ENCODE measurements at regions not wholly inside any gene's neighbourhood (a gene's known extent, or its start where the extent isn't known, plus 50 kb on each side); places are given as distances from the start of the nearest gene placed in this dataset.

- Mint-ChIP-seq H3K9me3 (peaks cover 4% of the 10 kb centered on the region), H3K36me3 (ENCODE audit: low read depth) (no peaks in the 10 kb centered on the region), H3K4me1 (no peaks in the 10 kb centered on the region)
Measured at GRCh38 chr17:69851736-69852135, 223.3 kb upstream of the KCNJ16 start.

GRCh38 chr17:69853541-69854224 lies 221.3 kb upstream of the KCNJ16 start:
- Mint-ChIP-seq H3K4me1 (no peaks in the 10 kb centered on the region), H3K27me3 (no peaks in the 10 kb centered on the region), H3K9me3 (peaks cover 10% of the 10 kb centered on the region), H3K4me3 (no peak overlapping the region), H3K27ac (no peak overlapping the region), H3K36me3 (ENCODE audit: low read depth) (no peaks in the 10 kb centered on the region)
- ATAC-seq (replicated peaks) = no peak

More at GRCh38 chr17:69851736-69852135, 223.3 kb upstream of the KCNJ16 start:
- no peak for ATAC-seq (replicated peaks)
- no peaks in the 10 kb centered on the region for H3K27me3 Mint-ChIP-seq
- no peak overlapping the region for H3K27ac Mint-ChIP-seq
- no peak overlapping the region for H3K4me3 Mint-ChIP-seq

- H3K27ac Mint-ChIP-seq = no peak overlapping the region
- H3K4me3 Mint-ChIP-seq = no peak overlapping the region
- no peaks in the 10 kb centered on the region for H3K36me3 Mint-ChIP-seq (ENCODE audit: low read depth)
- H3K4me1 Mint-ChIP-seq = no peaks in the 10 kb centered on the region
- H3K27me3 Mint-ChIP-seq = no peaks in the 10 kb centered on the region
- H3K9me3 Mint-ChIP-seq = peaks cover 11% of the 10 kb centered on the region
- ATAC-seq (replicated peaks) = no peak
Measured at GRCh38 chr17:69854225-69854780, 220.7 kb upstream of the KCNJ16 start.

- ATAC-seq (replicated peaks) = no peak
- no peaks in the 10 kb centered on the region for H3K36me3 Mint-ChIP-seq (ENCODE audit: low read depth)
- no peaks in the 10 kb centered on the region for H3K27me3 Mint-ChIP-seq
- no peak overlapping the region for H3K27ac Mint-ChIP-seq
- no peak overlapping the region for H3K4me3 Mint-ChIP-seq
- H3K4me1 Mint-ChIP-seq = no peaks in the 10 kb centered on the region
- peaks cover 7% of the 10 kb centered on the region for H3K9me3 Mint-ChIP-seq
Measured at GRCh38 chr17:69856946-69857345, 218.1 kb upstream of the KCNJ16 start.

GRCh38 chr17:69857412-69857835 lies 217.6 kb upstream of the KCNJ16 start:
- Mint-ChIP-seq H3K36me3 (ENCODE audit: low read depth) (no peaks in the 10 kb centered on the region), H3K4me3 (no peak overlapping the region), H3K4me1 (no peaks in the 10 kb centered on the region), H3K27me3 (no peaks in the 10 kb centered on the region), H3K9me3 (peaks cover 7% of the 10 kb centered on the region), H3K27ac (no peak overlapping the region)
- no peak for ATAC-seq (replicated peaks)

- ATAC-seq (replicated peaks) = no peak
- H3K27me3 Mint-ChIP-seq = no peaks in the 10 kb centered on the region
Measured at GRCh38 chr17:69858460-69858859, 216.6 kb upstream of the KCNJ16 start.

GRCh38 chr17:69860142-69860680 lies 214.8 kb upstream of the KCNJ16 start:
- Mint-ChIP-seq H3K36me3 (ENCODE audit: low read depth) (no peaks in the 10 kb centered on the region), H3K27ac (no peak overlapping the region), H3K4me3 (no peak overlapping the region), H3K27me3 (no peaks in the 10 kb centered on the region), H3K9me3 (peaks cover 7% of the 10 kb centered on the region), H3K4me1 (no peaks in the 10 kb centered on the region)
- ATAC-seq (replicated peaks) = no peak

More at GRCh38 chr17:69858460-69858859, 216.6 kb upstream of the KCNJ16 start:
- Mint-ChIP-seq H3K9me3 (peaks cover 7% of the 10 kb centered on the region), H3K27ac (no peak overlapping the region), H3K4me1 (no peaks in the 10 kb centered on the region), H3K4me3 (no peak overlapping the region), H3K36me3 (ENCODE audit: low read depth) (no peaks in the 10 kb centered on the region)

- no peaks in the 10 kb centered on the region for H3K4me1 Mint-ChIP-seq
- H3K36me3 Mint-ChIP-seq (ENCODE audit: low read depth) = no peaks in the 10 kb centered on the region
- no peak overlapping the region for H3K4me3 Mint-ChIP-seq
- no peak for ATAC-seq (replicated peaks)
- no peak overlapping the region for H3K27ac Mint-ChIP-seq
- H3K9me3 Mint-ChIP-seq = peaks cover 3% of the 10 kb centered on the region
- no peaks in the 10 kb centered on the region for H3K27me3 Mint-ChIP-seq
Measured at GRCh38 chr17:69864462-69864861, 210.6 kb upstream of the KCNJ16 start.

GRCh38 chr17:69869667-69870066 lies 205.4 kb upstream of the KCNJ16 start:
- H3K4me3 Mint-ChIP-seq = no peak overlapping the region
- H3K27ac Mint-ChIP-seq = no peak overlapping the region

GRCh38 chr17:69870091-69870530 lies 204.9 kb upstream of the KCNJ16 start:
- H3K4me3 Mint-ChIP-seq = no peak overlapping the region
- H3K27ac Mint-ChIP-seq = no peak overlapping the region
- H3K9me3 Mint-ChIP-seq = peaks cover 6% of the 10 kb centered on the region
- ATAC-seq (replicated peaks) = no peak
- H3K4me1 Mint-ChIP-seq = no peaks in the 10 kb centered on the region
- H3K27me3 Mint-ChIP-seq = no peaks in the 10 kb centered on the region
- H3K36me3 Mint-ChIP-seq (ENCODE audit: low read depth) = no peaks in the 10 kb centered on the region

More at GRCh38 chr17:69869667-69870066, 205.4 kb upstream of the KCNJ16 start:
- ATAC-seq (replicated peaks) = no peak
- Mint-ChIP-seq H3K36me3 (ENCODE audit: low read depth) (no peaks in the 10 kb centered on the region), H3K27me3 (no peaks in the 10 kb centered on the region), H3K9me3 (peaks cover 6% of the 10 kb centered on the region), H3K4me1 (no peaks in the 10 kb centered on the region)

GRCh38 chr17:69870751-69871199 lies 204.2 kb upstream of the KCNJ16 start:
- Mint-ChIP-seq H3K4me1 (no peaks in the 10 kb centered on the region), H3K27me3 (no peaks in the 10 kb centered on the region), H3K9me3 (peaks cover 6% of the 10 kb centered on the region), H3K36me3 (ENCODE audit: low read depth) (no peaks in the 10 kb centered on the region), H3K4me3 (no peak overlapping the region), H3K27ac (no peak overlapping the region)
- no peak for ATAC-seq (replicated peaks)

- Mint-ChIP-seq H3K4me3 (no peak overlapping the region), H3K36me3 (ENCODE audit: low read depth) (no peaks in the 10 kb centered on the region), H3K4me1 (no peaks in the 10 kb centered on the region), H3K9me3 (peaks cover 6% of the 10 kb centered on the region), H3K27me3 (no peaks in the 10 kb centered on the region), H3K27ac (no peak overlapping the region)
- ATAC-seq (replicated peaks) = no peak
Measured at GRCh38 chr17:69871318-69871717, 203.7 kb upstream of the KCNJ16 start.

- no peak for ATAC-seq (replicated peaks)
- Mint-ChIP-seq H3K36me3 (ENCODE audit: low read depth) (no peaks in the 10 kb centered on the region), H3K27me3 (no peaks in the 10 kb centered on the region), H3K4me1 (no peaks in the 10 kb centered on the region), H3K4me3 (no peak overlapping the region), H3K27ac (no peak overlapping the region), H3K9me3 (peaks cover 10% of the 10 kb centered on the region)
Measured at GRCh38 chr17:69872675-69873262, 202.3 kb upstream of the KCNJ16 start.

- Mint-ChIP-seq H3K9me3 (peaks cover 7% of the 10 kb centered on the region), H3K27ac (no peak overlapping the region), H3K4me3 (no peak overlapping the region), H3K4me1 (no peaks in the 10 kb centered on the region), H3K36me3 (ENCODE audit: low read depth) (no peaks in the 10 kb centered on the region), H3K27me3 (no peaks in the 10 kb centered on the region)
- no peak for ATAC-seq (replicated peaks)
Measured at GRCh38 chr17:69874175-69874670, 200.8 kb upstream of the KCNJ16 start.

GRCh38 chr17:69876757-69877156 lies 198.3 kb upstream of the KCNJ16 start:
- no peaks in the 10 kb centered on the region for H3K4me1 Mint-ChIP-seq
- no peak overlapping the region for H3K27ac Mint-ChIP-seq
- no peak for ATAC-seq (replicated peaks)
- no peaks in the 10 kb centered on the region for H3K36me3 Mint-ChIP-seq (ENCODE audit: low read depth)
- no peaks in the 10 kb centered on the region for H3K27me3 Mint-ChIP-seq
- H3K9me3 Mint-ChIP-seq = peaks cover 7% of the 10 kb centered on the region
- no peak overlapping the region for H3K4me3 Mint-ChIP-seq
